Endothelial cell of umbilical vein (primary cell): ENCODE measurements at regions not wholly inside any gene's neighbourhood (a gene's known extent, or its start where the extent isn't known, plus 50 kb on each side); places are given as distances from the start of the nearest gene placed in this dataset.

ENCODE experiments used
- BruUV-seq: library from RNA; stranded (reverse); fragments of 400-500 nt; replicated peaks from 2 replicates; lab custom pipeline; 2021; lab: Mats Ljungman, UMichigan
- CTCF ChIA-PET: fragments of 300-600, 350-600 bp; sonication (Branson Sonifier 250); formaldehyde crosslinking; loops from one replicate; lab custom pipeline; 2021; ENCODE audit warnings: antibody characterized with exemption, inconsistent platforms; lab: Charles Lee
- POLR2A ChIA-PET: fragments of 300-600, 350-600 bp; sonication (Branson Sonifier 250); formaldehyde crosslinking; loops from one replicate; lab custom pipeline; 2021; ENCODE audit warnings: antibody characterized with exemption, inconsistent platforms; lab: Charles Lee
- DNase-seq: peaks from one replicate; pipeline ENCODE4 v3.0.0-alpha.2; 2011; ENCODE audit warnings: low read depth, low spot score
- FAIRE-seq: peaks from 2 replicates; lab custom pipeline; 2011; peaks lifted over from hg19 to GRCh38; lab: Jason Lieb, UNC
- H2AFZ ChIP-seq: 2 replicates; pipeline ENCODE4 v1.6.0; 2012; ENCODE audit warnings: low read depth, low read length, control low read depth, inconsistent platforms
- H3K27ac ChIP-seq: 2 replicates; pipeline ENCODE4 v1.5.1; 2011; ENCODE audit warnings: low read depth, mild to moderate bottlenecking, control low read depth, low read length, moderate library complexity; ENCODE audit not compliant: insufficient read depth
- H3K27me3 ChIP-seq, 2 experiments: 2 replicates each; pipeline versions ENCODE4 v1.6.0 to v1.6.1; 2011; ENCODE audit warnings: low read length in 2 of 2, mixed read lengths in 1 of 2; ENCODE audit not compliant: control insufficient read depth in 2 of 2, insufficient read depth in 2 of 2
- H3K36me3 ChIP-seq, 2 experiments: 2 replicates in 1 of 2; 3 replicates in 1 of 2; pipeline ENCODE4 v1.5.1; 2011; ENCODE audit warnings: low read length in 2 of 2, mild to moderate bottlenecking in 1 of 2, moderate library complexity in 1 of 2; ENCODE audit not compliant: control insufficient read depth in 2 of 2, insufficient read depth in 2 of 2; ENCODE audit errors: extremely low read depth in 1 of 2
- H3K4me1 ChIP-seq: 3 replicates; pipeline ENCODE4 v1.5.1; 2011; ENCODE audit warnings: mild to moderate bottlenecking, low read length; ENCODE audit not compliant: control insufficient read depth, insufficient read depth; ENCODE audit errors: extremely low read depth
- H3K4me2 ChIP-seq: 2 replicates; pipeline ENCODE4 v1.6.1; 2011; ENCODE audit warnings: low read length, control low read depth, mixed read lengths; ENCODE audit not compliant: insufficient read depth
- H3K4me3 ChIP-seq, 3 experiments: fragments of 200-600 bp in 1 of 3; sonication (generic), shearing (Covaris generic) in 1 of 3; replicated peaks in 1 of 3; 2 replicates each; pipeline ENCODE4 v1.5.1; 2011 to 2016; ENCODE audit warnings: control low read depth in 3 of 3, low read length in 3 of 3, mild to moderate bottlenecking in 2 of 3, inconsistent platforms in 1 of 3, low read depth in 1 of 3, moderate library complexity in 1 of 3; ENCODE audit not compliant: insufficient read depth in 1 of 3
- H3K79me2 ChIP-seq: 2 replicates; pipeline ENCODE4 v1.6.0; 2012; ENCODE audit warnings: low read length, inconsistent platforms; ENCODE audit not compliant: control insufficient read depth, insufficient read depth
- H3K9ac ChIP-seq: replicated peaks from 2 replicates; pipeline ENCODE3; 2011; ENCODE audit warnings: low read length, control low read depth; ENCODE audit not compliant: insufficient read depth; ENCODE audit errors: extremely low read depth
- H3K9me1 ChIP-seq: replicated peaks from 3 replicates; pipeline ENCODE4 v1.6.0; 2011; ENCODE audit warnings: mild to moderate bottlenecking, low read length; ENCODE audit not compliant: control insufficient read depth, insufficient read depth; ENCODE audit errors: extremely low read depth
- H3K9me3 ChIP-seq: replicated peaks from 2 replicates; pipeline ENCODE4 v1.5.1; 2012; ENCODE audit warnings: low read length, inconsistent platforms; ENCODE audit not compliant: control insufficient read depth, insufficient read depth
- H4K20me1 ChIP-seq: replicated peaks from 2 replicates; pipeline ENCODE3; 2011; ENCODE audit warnings: mild to moderate bottlenecking, low read length; ENCODE audit not compliant: control insufficient read depth, insufficient read depth; ENCODE audit errors: extremely low read depth
- EZH2 ChIP-seq: IDR thresholded peaks from 2 replicates; pipeline ENCODE4 v1.6.1; 2012; ENCODE audit warnings: borderline replicate concordance, low read depth, mild to moderate bottlenecking, moderate library complexity, low read length, inconsistent platforms; ENCODE audit not compliant: severe bottlenecking
- FOS ChIP-seq: IDR thresholded peaks from 2 replicates; pipeline ENCODE4 v1.6.1; 2011; ENCODE audit warnings: mild to moderate bottlenecking, low read length, moderate library complexity, borderline replicate concordance; ENCODE audit not compliant: insufficient read depth
- GATA2 ChIP-seq: IDR thresholded peaks from 2 replicates; pipeline ENCODE4 v1.7.0; 2011; ENCODE audit warnings: low read depth, mild to moderate bottlenecking, moderate library complexity, mixed read lengths, low read length; ENCODE audit not compliant: insufficient read length, insufficient read depth
- JUN ChIP-seq: IDR thresholded peaks from 2 replicates; pipeline ENCODE4 v1.6.1; 2011; ENCODE audit warnings: borderline replicate concordance, low read depth; ENCODE audit not compliant: insufficient read length, insufficient read depth
- MYC ChIP-seq: IDR thresholded peaks from one replicate; pipeline ENCODE4 v1.6.1; 2011; ENCODE audit warnings: mild to moderate bottlenecking, low read depth, low read length
- POLR2A ChIP-seq: IDR thresholded peaks from 2 replicates; pipeline ENCODE4 v1.6.1; 2012; ENCODE audit warnings: low read depth, mild to moderate bottlenecking, control low read depth, low read length
- POLR2AphosphoS5 ChIP-seq: IDR thresholded peaks from 2 replicates; pipeline ENCODE4 v1.6.1; 2012; ENCODE audit warnings: low read depth, mild to moderate bottlenecking, control low read depth, low read length, moderate library complexity; ENCODE audit not compliant: insufficient read depth
- dilution Hi-C: fragments of 300-500 bp; cut with MboI; formaldehyde crosslinking; loops from one replicate; pipeline ENCODE4 v1.15.0; 2019; ENCODE audit warnings: low sequenced_read_pairs; ENCODE audit not compliant: extremely low pct_ligation_motif_present
- intact Hi-C: fragments of 100-400 bp; cut with micrococcal nuclease; formaldehyde crosslinking; loops from one replicate; pipeline ENCODE4 v1.10.0; 2022
- TF ChIP-seq, protein P1 (sequence below), 2 donors: IDR thresholded peaks; 1 replicate in 1 of 2; 2 replicates in 1 of 2; pipeline ENCODE4 v1.5.1; 2011; ENCODE audit warnings: low read length in 2 of 2, mild to moderate bottlenecking in 2 of 2, moderate library complexity in 2 of 2, control low read depth in 1 of 2, inconsistent platforms in 1 of 2, low read depth in 1 of 2; ENCODE audit not compliant: insufficient read depth in 1 of 2; ENCODE audit errors: extremely low read depth in 1 of 2
- TF ChIP-seq, protein P2 (sequence below): IDR thresholded peaks from 2 replicates; pipeline ENCODE4 v1.6.1; 2011; ENCODE audit not compliant: insufficient read depth, insufficient read length

DNA sequence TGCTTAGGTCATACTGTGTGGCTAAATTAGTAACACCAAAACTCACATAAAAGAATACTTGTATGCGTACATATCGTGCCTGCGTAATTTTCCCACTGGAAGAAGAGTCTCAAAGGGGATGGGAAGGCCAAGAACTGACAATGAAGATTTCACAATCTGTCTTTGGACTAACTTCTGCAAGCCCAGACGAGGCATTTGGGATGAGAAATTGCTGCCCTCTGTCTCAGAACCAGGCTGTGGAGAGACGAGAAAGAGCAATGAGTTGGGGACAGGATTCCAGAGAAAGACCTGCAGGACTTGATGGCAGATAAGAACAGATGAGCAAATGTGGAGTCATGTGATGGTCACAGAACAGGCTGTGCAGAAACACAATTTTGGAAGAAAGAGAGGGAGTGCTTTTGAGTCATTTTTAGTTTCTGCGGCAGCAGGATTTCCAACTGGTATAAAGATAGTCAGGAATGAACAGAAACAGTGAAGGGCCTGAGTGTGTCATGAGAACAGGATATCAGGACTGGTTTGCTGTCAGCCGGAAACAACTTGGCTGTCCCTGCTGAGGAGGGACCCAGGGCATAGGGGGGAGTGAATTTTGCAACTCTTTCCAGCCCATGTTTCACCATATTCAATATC is 82.7 kb upstream of the CTSC start:
- no peak overlapping the region for H3K27ac ChIP-seq
- H2AFZ ChIP-seq, result no peak overlapping the region
- CTCF ChIA-PET, result no interaction called here
- dilution Hi-C loops (no loop called here), intact Hi-C loops (no loop called here)
- no peak overlapping the region for H3K4me2 ChIP-seq
- TF ChIP-seq GATA2 (no peak), POLR2A (no peak), POLR2AphosphoS5 (no peak), EZH2 (no peak), MYC (no peak), JUN (no peak), FOS (no peak)
- TF ChIP-seq, protein P1, sequence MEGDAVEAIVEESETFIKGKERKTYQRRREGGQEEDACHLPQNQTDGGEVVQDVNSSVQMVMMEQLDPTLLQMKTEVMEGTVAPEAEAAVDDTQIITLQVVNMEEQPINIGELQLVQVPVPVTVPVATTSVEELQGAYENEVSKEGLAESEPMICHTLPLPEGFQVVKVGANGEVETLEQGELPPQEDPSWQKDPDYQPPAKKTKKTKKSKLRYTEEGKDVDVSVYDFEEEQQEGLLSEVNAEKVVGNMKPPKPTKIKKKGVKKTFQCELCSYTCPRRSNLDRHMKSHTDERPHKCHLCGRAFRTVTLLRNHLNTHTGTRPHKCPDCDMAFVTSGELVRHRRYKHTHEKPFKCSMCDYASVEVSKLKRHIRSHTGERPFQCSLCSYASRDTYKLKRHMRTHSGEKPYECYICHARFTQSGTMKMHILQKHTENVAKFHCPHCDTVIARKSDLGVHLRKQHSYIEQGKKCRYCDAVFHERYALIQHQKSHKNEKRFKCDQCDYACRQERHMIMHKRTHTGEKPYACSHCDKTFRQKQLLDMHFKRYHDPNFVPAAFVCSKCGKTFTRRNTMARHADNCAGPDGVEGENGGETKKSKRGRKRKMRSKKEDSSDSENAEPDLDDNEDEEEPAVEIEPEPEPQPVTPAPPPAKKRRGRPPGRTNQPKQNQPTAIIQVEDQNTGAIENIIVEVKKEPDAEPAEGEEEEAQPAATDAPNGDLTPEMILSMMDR (IDR thresholded peaks at IDR 0.05; ENCODE audit: extremely low read depth in 1 of 2, insufficient read depth in 1 of 2, low read depth in 1 of 2, low read length in 2 of 2), result no peak
- TF ChIP-seq, protein P2, sequence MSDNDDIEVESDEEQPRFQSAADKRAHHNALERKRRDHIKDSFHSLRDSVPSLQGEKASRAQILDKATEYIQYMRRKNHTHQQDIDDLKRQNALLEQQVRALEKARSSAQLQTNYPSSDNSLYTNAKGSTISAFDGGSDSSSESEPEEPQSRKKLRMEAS, result no peak
- no peaks in the 10 kb centered on the region for H4K20me1 ChIP-seq
- H3K79me2 ChIP-seq, result no peaks in the 10 kb centered on the region
- BruUV-seq, result no TSS peak
- no peak for FAIRE-seq
- no peaks in the 10 kb centered on the region for H3K27me3 ChIP-seq
- no peaks in the 10 kb centered on the region for H3K9me1 ChIP-seq
- H3K4me3 ChIP-seq, result no peak overlapping the region
- H3K36me3 ChIP-seq, result no peaks in the 10 kb centered on the region
- no peak overlapping the region for H3K9ac ChIP-seq
- no peaks in the 10 kb centered on the region for H3K9me3 ChIP-seq
- POLR2A ChIA-PET, result no interaction called here
- H3K4me1 ChIP-seq, result peaks cover 4% of the 10 kb centered on the region
- DNase-seq, result no peak
